ENCODE measurements at regions not wholly inside any gene's neighbourhood (a gene's known extent, or its start where the extent isn't known, plus 50 kb on each side); places are given as distances from the start of the nearest gene placed in this dataset.

GRCh38 chr3:110327870-110328269 lies 743.7 kb upstream of the NECTIN3 start:
- TF ChIP-seq CTCF (conservative IDR thresholded peaks at IDR 0.05 in 1 of 2, IDR thresholded peaks at IDR 0.05 in 1 of 2; ENCODE audit: extremely low read depth in 1 of 2, insufficient read depth in 1 of 2, low read depth in 1 of 2, low read length in 2 of 2), result no peak
- no peak for TF ChIP-seq EZH2 (IDR thresholded peaks at IDR 0.05; ENCODE audit: borderline replicate concordance, low read length)

All from mammary epithelial cell (primary cell).